OCI-LY1 (cell line): ENCODE measurements at regions not wholly inside any gene's neighbourhood (a gene's known extent, or its start where the extent isn't known, plus 50 kb on each side); places are given as distances from the start of the nearest gene placed in this dataset.

Experiments used
- H2AFZ ChIP-seq: fragments of 200-600 bp; sonication (generic), shearing (Covaris generic); 2 replicates; pipeline ENCODE4 v1.6.0; 2014; ENCODE audit warnings: antibody characterized with exemption, mild to moderate bottlenecking, low read length
- H3F3A ChIP-seq: fragments of 200-600 bp; sonication (generic), shearing (Covaris generic); 2 replicates; pipeline ENCODE4 v1.6.0; 2014; ENCODE audit warnings: mild to moderate bottlenecking, antibody characterized with exemption, low read length, moderate library complexity; ENCODE audit not compliant: insufficient read depth
- H3K27ac ChIP-seq: fragments of 200-600 bp; sonication (generic); 2 replicates; pipeline ENCODE4 v1.5.1; 2014; ENCODE audit warnings: low read length, mixed run types, mild to moderate bottlenecking, low read depth; ENCODE audit not compliant: poor library complexity, severe bottlenecking
- H3K27me3 ChIP-seq: fragments of 200-600 bp; sonication (generic); 2 replicates; pipeline ENCODE4 v1.6.0; 2014; ENCODE audit warnings: antibody characterized with exemption, mild to moderate bottlenecking, low read length, moderate library complexity; ENCODE audit not compliant: insufficient read depth
- H3K36me3 ChIP-seq: fragments of 200-600 bp; sonication (generic); 2 replicates; pipeline ENCODE4 v1.6.1; 2014; ENCODE audit warnings: mild to moderate bottlenecking, antibody characterized with exemption, low read length, moderate library complexity, mixed read lengths; ENCODE audit not compliant: insufficient read depth
- H3K4me1 ChIP-seq: fragments of 200-600 bp; sonication (generic); 2 replicates; pipeline ENCODE4 v1.5.1; 2014; ENCODE audit warnings: mild to moderate bottlenecking, low read length, moderate library complexity; ENCODE audit not compliant: insufficient read depth, severe bottlenecking
- H3K4me2 ChIP-seq: fragments of 200-600 bp; sonication (generic), shearing (Covaris generic); 2 replicates; pipeline ENCODE4 v1.6.1; 2014; ENCODE audit warnings: low read length
- H3K4me3 ChIP-seq: fragments of 200-600 bp; sonication (generic); 2 replicates; pipeline ENCODE4 v1.5.1; 2014; ENCODE audit warnings: low read length, low read depth, mild to moderate bottlenecking, mixed read lengths; ENCODE audit not compliant: poor library complexity, severe bottlenecking
- H3K79me2 ChIP-seq: fragments of 200-600 bp; shearing (Covaris generic); 2 replicates; pipeline ENCODE4 v1.6.1; 2016; ENCODE audit warnings: mixed run types, low read length, mixed read lengths; ENCODE audit not compliant: insufficient read depth
- H3K9ac ChIP-seq: fragments of 200-600 bp; sonication (generic), shearing (Covaris generic); 2 replicates; pipeline ENCODE4 v1.6.1; 2014; ENCODE audit warnings: mild to moderate bottlenecking, low read length, mixed read lengths
- H3K9me2 ChIP-seq: fragments of 200-600 bp; sonication (generic), shearing (Covaris generic); 2 replicates; pipeline ENCODE4 v1.6.1; 2014; ENCODE audit warnings: low read depth, mild to moderate bottlenecking, low read length, mixed read lengths
- H3K9me3 ChIP-seq: fragments of 200-600 bp; shearing (Covaris generic); 2 replicates; pipeline ENCODE4 v1.6.1; 2014; ENCODE audit warnings: low read length, mixed read lengths
- H4K20me1 ChIP-seq: fragments of 200-600 bp; sonication (generic), shearing (Covaris generic); 2 replicates; pipeline ENCODE4 v1.6.0; 2016; ENCODE audit warnings: mild to moderate bottlenecking, low read length; ENCODE audit not compliant: insufficient read depth
- EZH2 ChIP-seq: fragments of 200-600 bp; sonication (generic), shearing (Covaris generic); IDR thresholded peaks from 2 replicates; pipeline ENCODE4 v1.8.0; 2017; ENCODE audit warnings: borderline replicate concordance, mixed run types, mild to moderate bottlenecking, antibody characterized with exemption, low read length, moderate library complexity, mixed read lengths
- TF ChIP-seq, protein P1 (sequence below): fragments of 200-600 bp; sonication (generic), shearing (Covaris generic); IDR thresholded peaks from 2 replicates; pipeline ENCODE4 v1.5.1; 2017; ENCODE audit warnings: mild to moderate bottlenecking, antibody characterized with exemption, low read length, moderate library complexity, mixed read lengths

DNA sequence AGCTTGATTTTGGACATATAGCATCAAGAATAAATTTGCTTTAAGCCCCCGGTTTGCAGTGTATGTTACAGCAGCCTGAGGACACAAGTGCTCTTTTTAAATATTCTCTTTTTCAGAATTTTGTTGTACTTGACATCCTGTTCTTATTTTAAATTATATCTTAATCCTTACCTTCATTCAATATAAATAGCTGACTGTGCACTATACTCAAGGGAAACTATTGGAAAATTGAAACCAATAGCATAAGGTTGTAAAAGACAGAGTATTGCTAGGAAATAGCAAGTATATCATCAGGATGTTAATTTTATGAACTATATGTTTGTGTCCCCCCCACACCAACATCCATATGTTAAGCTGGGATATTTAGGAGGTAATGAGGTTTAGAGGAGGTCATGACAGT lies 120.4 kb upstream of the CDH10 start:
- no peaks in the 10 kb centered on the region for H3K9me2 ChIP-seq
- H3K27me3 ChIP-seq: no peaks in the 10 kb centered on the region
- H3K36me3 ChIP-seq: no peaks in the 10 kb centered on the region
- H4K20me1 ChIP-seq: no peaks in the 10 kb centered on the region
- H3K79me2 ChIP-seq: no peaks in the 10 kb centered on the region
- H3K4me2 ChIP-seq: no peak overlapping the region
- H3K9me3 ChIP-seq: no peaks in the 10 kb centered on the region
- H3K9ac ChIP-seq: no peak overlapping the region
- TF ChIP-seq, protein P1, sequence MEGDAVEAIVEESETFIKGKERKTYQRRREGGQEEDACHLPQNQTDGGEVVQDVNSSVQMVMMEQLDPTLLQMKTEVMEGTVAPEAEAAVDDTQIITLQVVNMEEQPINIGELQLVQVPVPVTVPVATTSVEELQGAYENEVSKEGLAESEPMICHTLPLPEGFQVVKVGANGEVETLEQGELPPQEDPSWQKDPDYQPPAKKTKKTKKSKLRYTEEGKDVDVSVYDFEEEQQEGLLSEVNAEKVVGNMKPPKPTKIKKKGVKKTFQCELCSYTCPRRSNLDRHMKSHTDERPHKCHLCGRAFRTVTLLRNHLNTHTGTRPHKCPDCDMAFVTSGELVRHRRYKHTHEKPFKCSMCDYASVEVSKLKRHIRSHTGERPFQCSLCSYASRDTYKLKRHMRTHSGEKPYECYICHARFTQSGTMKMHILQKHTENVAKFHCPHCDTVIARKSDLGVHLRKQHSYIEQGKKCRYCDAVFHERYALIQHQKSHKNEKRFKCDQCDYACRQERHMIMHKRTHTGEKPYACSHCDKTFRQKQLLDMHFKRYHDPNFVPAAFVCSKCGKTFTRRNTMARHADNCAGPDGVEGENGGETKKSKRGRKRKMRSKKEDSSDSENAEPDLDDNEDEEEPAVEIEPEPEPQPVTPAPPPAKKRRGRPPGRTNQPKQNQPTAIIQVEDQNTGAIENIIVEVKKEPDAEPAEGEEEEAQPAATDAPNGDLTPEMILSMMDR: no peak
- TF ChIP-seq EZH2: no peak
- no peaks in the 10 kb centered on the region for H3F3A ChIP-seq
- H3K4me3 ChIP-seq: no peak overlapping the region
- no peaks in the 10 kb centered on the region for H3K4me1 ChIP-seq
- H3K27ac ChIP-seq: no peak overlapping the region
- no peak overlapping the region for H2AFZ ChIP-seq

DNA sequence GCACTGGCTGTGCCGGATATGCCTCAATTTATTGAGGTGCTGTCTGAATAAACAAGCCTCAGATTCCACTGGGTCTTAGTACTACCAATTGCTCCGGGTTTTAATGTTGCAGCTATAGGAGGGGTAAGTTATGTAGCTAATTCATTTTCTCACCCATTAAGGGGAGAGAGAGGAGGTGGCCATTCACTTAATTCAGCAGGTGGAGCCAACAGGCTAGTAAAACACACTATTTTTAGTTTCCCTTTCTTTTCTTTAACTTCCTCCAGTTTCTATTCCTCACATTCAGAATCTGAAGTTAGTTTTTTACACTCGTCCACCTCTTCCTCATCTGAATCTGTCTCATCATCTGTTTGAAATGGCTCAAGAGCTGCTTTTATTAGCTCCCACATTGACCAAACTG lies 105.6 kb upstream of the CDH10 start:
- H3K27me3 ChIP-seq: no peaks in the 10 kb centered on the region
- H3K4me2 ChIP-seq: no peak overlapping the region
- no peaks in the 10 kb centered on the region for H3K79me2 ChIP-seq
- no peaks in the 10 kb centered on the region for H4K20me1 ChIP-seq
- no peak overlapping the region for H3K4me3 ChIP-seq
- H3K9me3 ChIP-seq: no peaks in the 10 kb centered on the region
- no peak for TF ChIP-seq EZH2
- TF ChIP-seq, protein P1: no peak
- no peaks in the 10 kb centered on the region for H3F3A ChIP-seq
- no peaks in the 10 kb centered on the region for H3K36me3 ChIP-seq
- no peak overlapping the region for H3K27ac ChIP-seq
- no peak overlapping the region for H3K9ac ChIP-seq
- H3K4me1 ChIP-seq: no peaks in the 10 kb centered on the region
- H3K9me2 ChIP-seq: no peaks in the 10 kb centered on the region
- no peak overlapping the region for H2AFZ ChIP-seq

DNA sequence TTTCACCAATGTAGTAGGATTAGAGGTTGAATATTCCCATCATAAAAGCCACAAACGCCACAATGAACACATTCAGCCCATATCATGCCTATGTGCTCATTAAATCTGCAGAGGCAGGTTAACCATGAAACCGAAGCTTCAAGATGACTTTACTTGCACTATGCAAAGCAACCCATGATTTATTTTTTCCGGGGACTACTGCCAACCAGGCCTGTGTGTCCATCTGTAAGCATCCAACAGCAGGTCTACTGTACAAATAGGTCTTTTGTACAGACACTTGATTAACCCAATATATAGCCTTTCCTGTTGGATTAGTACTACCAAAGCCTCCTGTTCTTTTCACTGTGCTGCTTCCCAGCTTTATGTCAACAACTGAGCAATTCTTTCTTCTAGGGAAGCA lies 104.9 kb upstream of the CDH10 start:
- no peaks in the 10 kb centered on the region for H3K36me3 ChIP-seq
- no peak overlapping the region for H2AFZ ChIP-seq
- no peaks in the 10 kb centered on the region for H3F3A ChIP-seq
- no peaks in the 10 kb centered on the region for H4K20me1 ChIP-seq
- no peaks in the 10 kb centered on the region for H3K9me2 ChIP-seq
- TF ChIP-seq, protein P1: no peak
- no peak for TF ChIP-seq EZH2
- H3K79me2 ChIP-seq: no peaks in the 10 kb centered on the region
- no peaks in the 10 kb centered on the region for H3K4me1 ChIP-seq
- H3K27me3 ChIP-seq: no peaks in the 10 kb centered on the region
- no peak overlapping the region for H3K9ac ChIP-seq
- no peaks in the 10 kb centered on the region for H3K9me3 ChIP-seq
- no peak overlapping the region for H3K4me3 ChIP-seq
- H3K27ac ChIP-seq: no peak overlapping the region
- no peak overlapping the region for H3K4me2 ChIP-seq
